CD4-positive, alpha-beta T cell treated with Interleukin-6 at 100 ng/mL for 8 hours (primary cell): ENCODE measurements at regions not wholly inside any gene's neighbourhood (a gene's known extent, or its start where the extent isn't known, plus 50 kb on each side); places are given as distances from the start of the nearest gene placed in this dataset.
A peak's percentile ranks its signal among the peaks of the same experiment; 100 is the strongest.
"Not testable (repeated sequence)": the region's sequence is repeated elsewhere in the genome, so short reads cannot be mapped to it uniquely, and the experiment has no call there.

Experiments used
- DNase-seq: peaks from one replicate; pipeline ENCODE4 v3.0.0-alpha.2; 2020; ENCODE audit warnings: mixed read lengths, low spot score

GRCh38 chr17:51347851-51348584 lies 87.7 kb downstream of the UTP18 start:
- DNase-seq, result no peak

GRCh38 chr17:51351080-51351479 lies 90.7 kb downstream of the UTP18 start:
- DNase-seq, result no peak

GRCh38 chr17:51351890-51352289 lies 91.5 kb downstream of the UTP18 start:
- DNase-seq, result no peak

- no peak for DNase-seq
These were observed 92.5 kb downstream of the UTP18 start for GRCh38 chr17:51352798-51353197.

GRCh38 chr17:51353296-51353695 lies 93.0 kb downstream of the UTP18 start:
- no peak for DNase-seq

GRCh38 chr17:51354936-51355335 lies 94.6 kb downstream of the UTP18 start:
- no peak for DNase-seq

GRCh38 chr17:51355441-51356410 lies 95.4 kb downstream of the UTP18 start:
- no peak for DNase-seq

- no peak for DNase-seq
These were observed 98.7 kb downstream of the UTP18 start for GRCh38 chr17:51359055-51359454.

- DNase-seq, result no peak
These were observed 102.7 kb downstream of the UTP18 start for GRCh38 chr17:51362811-51363585.

GRCh38 chr17:51365090-51365489 lies 104.7 kb downstream of the UTP18 start:
- peak; percentile 14 for DNase-seq

GRCh38 chr17:51366866-51367265 lies 106.5 kb downstream of the UTP18 start:
- DNase-seq, result no peak

GRCh38 chr17:51367836-51368235 lies 107.5 kb downstream of the UTP18 start:
- not testable (repeated sequence) for DNase-seq

- DNase-seq, result peak; percentile 62
These were observed 111.4 kb downstream of the UTP18 start for GRCh38 chr17:51371732-51372151.

GRCh38 chr17:51372345-51373004 lies 112.1 kb downstream of the UTP18 start:
- DNase-seq, result no peak

- DNase-seq, result no peak
These were observed 113.3 kb downstream of the UTP18 start for GRCh38 chr17:51373489-51374152.

GRCh38 chr17:51374209-51374608 lies 113.9 kb downstream of the UTP18 start:
- DNase-seq, result no peak

GRCh38 chr17:51375771-51376170 lies 115.4 kb downstream of the UTP18 start:
- no peak for DNase-seq

GRCh38 chr17:51376739-51377138 lies 116.4 kb downstream of the UTP18 start:
- no peak for DNase-seq

GRCh38 chr17:51381262-51381661 lies 120.9 kb downstream of the UTP18 start:
- no peak for DNase-seq

- no peak for DNase-seq
These were observed 124.9 kb downstream of the UTP18 start for GRCh38 chr17:51385208-51385607.

GRCh38 chr17:51387582-51387981 lies 127.2 kb downstream of the UTP18 start:
- DNase-seq, result no peak
